Panc1 (cell line): ENCODE measurements at regions not wholly inside any gene's neighbourhood (a gene's known extent, or its start where the extent isn't known, plus 50 kb on each side); places are given as distances from the start of the nearest gene placed in this dataset.

ENCODE experiments used
- ATAC-seq: fragments of 200-7000 bp; cut with Tn5 transposase; 2 replicates; pipeline ENCODE4 v1.9.1; 2020; ENCODE audit warnings: mild to moderate bottlenecking, moderate library complexity
- BruUV-seq: library from RNA; stranded (reverse); fragments of 400-500 nt; replicated peaks from 2 replicates; lab custom pipeline; 2021; lab: Mats Ljungman, UMichigan
- CTCF ChIA-PET: fragments of 300-600 bp; sonication (Branson Sonifier 250); formaldehyde crosslinking; loops from one replicate; lab custom pipeline; 2022; ENCODE audit warnings: antibody characterized with exemption; lab: Charles Lee
- POLR2A ChIA-PET: fragments of 300-600 bp; sonication (Branson Sonifier 250); formaldehyde crosslinking; loops from one replicate; lab custom pipeline; 2022; ENCODE audit warnings: antibody characterized with exemption; lab: Charles Lee
- DNase-seq: peaks from one replicate; pipeline ENCODE4 v3.0.0-alpha.2; 2010; ENCODE audit warnings: low read depth, low spot score
- H3K27ac ChIP-seq: 2 replicates; pipeline ENCODE4 v1.5.1; 2011; ENCODE audit warnings: mild to moderate bottlenecking, low read length, inconsistent platforms
- H3K27me3 ChIP-seq: fragments of 200-500 bp; sonication (Bioruptor generic); 2 replicates; pipeline ENCODE4 v1.6.0; 2014; ENCODE audit warnings: low read length, inconsistent platforms; ENCODE audit not compliant: control insufficient read depth, insufficient read depth
- H3K36me3 ChIP-seq: fragments of 200-500 bp; sonication (Bioruptor generic); 2 replicates; pipeline ENCODE4 v1.5.1; 2014; ENCODE audit warnings: inconsistent platforms, mild to moderate bottlenecking, low read length, moderate library complexity; ENCODE audit not compliant: control insufficient read depth, insufficient read depth
- H3K4me1 ChIP-seq: 2 replicates; pipeline ENCODE4 v1.5.1; 2011; ENCODE audit warnings: inconsistent platforms, mild to moderate bottlenecking, low read length, moderate library complexity; ENCODE audit not compliant: control insufficient read depth, insufficient read depth
- H3K4me3 ChIP-seq, 2 experiments: 2 replicates each; pipeline ENCODE4 v1.5.1; 2011 to 2012; ENCODE audit warnings: low read depth in 2 of 2, low read length in 2 of 2, mild to moderate bottlenecking in 2 of 2, inconsistent platforms in 1 of 2, moderate library complexity in 1 of 2
- H3K9me3 ChIP-seq: fragments of 200-500 bp; sonication (Bioruptor generic); 2 replicates; pipeline ENCODE4 v1.5.1; 2014; ENCODE audit warnings: low read depth, mild to moderate bottlenecking, inconsistent platforms, low read length, moderate library complexity; ENCODE audit not compliant: control insufficient read depth, insufficient read depth
- CTCF ChIP-seq: fragments of 450-650 bp; IDR thresholded peaks from 2 replicates; pipeline ENCODE4 v1.5.1; 2017; ENCODE audit warnings: mild to moderate bottlenecking
- POLR2AphosphoS5 ChIP-seq: IDR thresholded peaks from 2 replicates; pipeline ENCODE4 v1.6.1; 2012; ENCODE audit warnings: mild to moderate bottlenecking, low read depth, low read length, moderate library complexity
- REST ChIP-seq, 2 experiments: IDR thresholded peaks; 2 replicates each; pipeline ENCODE4 v1.6.1; 2011 to 2012; ENCODE audit warnings: low read depth in 2 of 2, control low read depth in 1 of 2, low read length in 1 of 2, mild to moderate bottlenecking in 1 of 2, moderate library complexity in 1 of 2; ENCODE audit not compliant: insufficient read depth in 1 of 2
- SIN3A ChIP-seq: IDR thresholded peaks from 2 replicates; pipeline ENCODE4 v1.6.1; 2012; ENCODE audit warnings: low read depth, mild to moderate bottlenecking, low read length, moderate library complexity, borderline replicate concordance; ENCODE audit not compliant: insufficient read depth
- TCF7L2 ChIP-seq: IDR thresholded peaks from 2 replicates; pipeline ENCODE4 v1.6.1; 2011; ENCODE audit warnings: mild to moderate bottlenecking, low read depth, low read length, inconsistent platforms
- in situ Hi-C: cut with HindIII; loops from 2 replicates; pipeline ENCODE4 v1.10.0; 2016; ENCODE audit warnings: low sequenced_read_pairs, low pct_unique_long_range_greater_than_20kb
- intact Hi-C: fragments of 100-400 bp; cut with micrococcal nuclease; formaldehyde crosslinking; loops from one replicate; pipeline ENCODE4 v1.10.0; 2022; ENCODE audit not compliant: unreplicated experiment

- ChIA-PET POLR2A (no interaction called here), CTCF (no interaction called here)
- TF ChIP-seq SIN3A (no peak), POLR2AphosphoS5 (no peak), REST (IDR thresholded peaks at IDR 0.05; ENCODE audit: insufficient read depth in 1 of 2, low read depth in 2 of 2, low read length in 1 of 2) (no peak), TCF7L2 (no peak), CTCF (no peak)
- no peaks in the 10 kb centered on the region for H3K36me3 ChIP-seq
- BruUV-seq = no TSS peak
- DNase-seq (no peak), ATAC-seq (no peak)
- H3K9me3 ChIP-seq = peaks cover 13% of the 10 kb centered on the region; the same call in 1 of the 2 replicates
- intact Hi-C loops = no loop called here
- H3K27me3 ChIP-seq = no peaks in the 10 kb centered on the region
- in situ Hi-C loops = loop anchor here (10.0 to 25.0 kb wide), 2 partner anchors 144 to 337 kb away; partner anchors contain the start of gene ITPRID2
- H3K4me3 ChIP-seq = no peak overlapping the region
- no peak overlapping the region; the same call in 1 of the 2 replicates for H3K27ac ChIP-seq
- H3K4me1 ChIP-seq = no peaks in the 10 kb centered on the region; the same call in 1 of the 2 replicates
These were observed 70.0 kb upstream of the NEUROD1 start for GRCh38 chr2:181750305-181750704.

GRCh38 chr2:181751266-181752030, 71.1 kb upstream of the NEUROD1 start:
- Histone ChIP-seq H3K4me3 (no peak overlapping the region), H3K9me3 (peaks cover 13% of the 10 kb centered on the region; the same call in 1 of the 2 replicates), H3K36me3 (no peaks in the 10 kb centered on the region), H3K27ac (no peak overlapping the region), H3K27me3 (no peaks in the 10 kb centered on the region), H3K4me1 (no peaks in the 10 kb centered on the region; the same call in 1 of the 2 replicates)
- no peak for ATAC-seq
- intact Hi-C loops = no loop called here
- POLR2A ChIA-PET = no interaction called here
- BruUV-seq = no TSS peak
- CTCF ChIA-PET = no interaction called here
- no peak for DNase-seq
- TF ChIP-seq CTCF (no peak), TCF7L2 (no peak), POLR2AphosphoS5 (no peak), SIN3A (no peak), REST (IDR thresholded peaks at IDR 0.05; ENCODE audit: insufficient read depth in 1 of 2, low read depth in 2 of 2, low read length in 1 of 2) (no peak)
- in situ Hi-C loops = loop anchor here (10.0 to 25.0 kb wide), 2 partner anchors 143 to 336 kb away; partner anchors contain the start of gene ITPRID2
